Urothelium cell line (cell line): ENCODE measurements at regions not wholly inside any gene's neighbourhood (a gene's known extent, or its start where the extent isn't known, plus 50 kb on each side); places are given as distances from the start of the nearest gene placed in this dataset.

Experiments
- DNase-seq: peaks from one replicate; pipeline ENCODE4 v3.0.0; 2011; ENCODE audit warnings: low spot score, mixed read lengths
- FAIRE-seq: peaks from 2 replicates; lab custom pipeline; 2011; peaks lifted over from hg19 to GRCh38; lab: Jason Lieb, UNC

GRCh38 chr14:99006276-99006675, 265.7 kb downstream of the BCL11B start:
- DNase-seq (no peak), FAIRE-seq (no peak)

- FAIRE-seq (no peak), DNase-seq (no peak)
Observed at GRCh38 chr14:99007795-99008194, 264.2 kb downstream of the BCL11B start.

- no peak for FAIRE-seq
- DNase-seq = no peak
Observed at GRCh38 chr14:99009871-99010270, 262.1 kb downstream of the BCL11B start.

- DNase-seq (no peak), FAIRE-seq (no peak)
Observed at GRCh38 chr14:99011385-99011784, 260.6 kb downstream of the BCL11B start.

GRCh38 chr14:99012703-99013102, 259.3 kb downstream of the BCL11B start:
- DNase-seq = no peak
- FAIRE-seq = no peak

GRCh38 chr14:99015833-99016232, 256.2 kb downstream of the BCL11B start:
- FAIRE-seq (no peak), DNase-seq (no peak)

GRCh38 chr14:99023371-99023770, 248.6 kb downstream of the BCL11B start:
- FAIRE-seq (no peak), DNase-seq (no peak)

- DNase-seq (no peak), FAIRE-seq (no peak)
Observed at GRCh38 chr14:99024926-99025325, 247.1 kb downstream of the BCL11B start.

- no peak for DNase-seq
- no peak for FAIRE-seq
Observed at GRCh38 chr14:99025418-99025817, 246.6 kb downstream of the BCL11B start.

- no peak for FAIRE-seq
Observed at GRCh38 chr14:99026471-99026870, 245.5 kb downstream of the BCL11B start.

GRCh38 chr14:99028041-99028440, 244.0 kb downstream of the BCL11B start:
- no peak for FAIRE-seq
- DNase-seq = no peak

More at GRCh38 chr14:99026471-99026870, 245.5 kb downstream of the BCL11B start:
- DNase-seq = no peak

- FAIRE-seq (no peak), DNase-seq (no peak)
Observed at GRCh38 chr14:99028521-99028920, 243.5 kb downstream of the BCL11B start.

- DNase-seq (no peak), FAIRE-seq (no peak)
Observed at GRCh38 chr14:99029145-99029915, 242.7 kb downstream of the BCL11B start.

GRCh38 chr14:99029916-99030305, 242.1 kb downstream of the BCL11B start:
- FAIRE-seq (no peak), DNase-seq (no peak)

GRCh38 chr14:99030454-99030853, 241.5 kb downstream of the BCL11B start:
- no peak for DNase-seq
- FAIRE-seq = no peak

- FAIRE-seq (no peak), DNase-seq (no peak)
Observed at GRCh38 chr14:99032759-99033158, 239.2 kb downstream of the BCL11B start.

- FAIRE-seq (no peak), DNase-seq (no peak)
Observed at GRCh38 chr14:99033951-99034350, 238.0 kb downstream of the BCL11B start.

- no peak for FAIRE-seq
- no peak for DNase-seq
Observed at GRCh38 chr14:99034711-99035171, 237.3 kb downstream of the BCL11B start.

GRCh38 chr14:99035268-99035667, 236.7 kb downstream of the BCL11B start:
- no peak for FAIRE-seq
- peak; percentile 20 for DNase-seq

- peak; percentile 89 for DNase-seq
- FAIRE-seq = peak; percentile 20
Observed at GRCh38 chr14:99035712-99036610, 236.0 kb downstream of the BCL11B start.

- FAIRE-seq (no peak), DNase-seq (no peak)
Observed at GRCh38 chr14:99036611-99037293, 235.2 kb downstream of the BCL11B start.
